ENCODE measurements at regions not wholly inside any gene's neighbourhood (a gene's known extent, or its start where the extent isn't known, plus 50 kb on each side); places are given as distances from the start of the nearest gene placed in this dataset.

- H3K36me3 ChIP-seq (ENCODE audit: control insufficient read depth, insufficient read depth, low read length) = no peaks in the 10 kb centered on the region
- H3K4me3 ChIP-seq (ENCODE audit: low read depth, low read length) = no peak overlapping the region
- no peak overlapping the region for H3K27ac ChIP-seq
- H3K79me2 ChIP-seq = no peaks in the 10 kb centered on the region
- no peak overlapping the region for H2AFZ ChIP-seq
- no peak overlapping the region for H3K9ac ChIP-seq
- H3K27me3 ChIP-seq (ENCODE audit: control insufficient read depth, insufficient read depth, low read length) = no peaks in the 10 kb centered on the region
- TF ChIP-seq CTCF (IDR thresholded peaks at IDR 0.05) = no peak
- H3K4me2 ChIP-seq (ENCODE audit: low read length) = no peak overlapping the region
- H3K4me1 ChIP-seq = no peaks in the 10 kb centered on the region
- H3K9me3 ChIP-seq (ENCODE audit: control insufficient read depth, low read length) = no peaks in the 10 kb centered on the region
Observed at GRCh38 chr10:132115732-132116131, 50.0 kb downstream of the JAKMIP3 start.

GRCh38 chr10:132117146-132117545 is 51.4 kb downstream of the JAKMIP3 start:
- no peaks in the 10 kb centered on the region for H3K36me3 ChIP-seq (ENCODE audit: control insufficient read depth, insufficient read depth, low read length)
- no peak overlapping the region for H3K9ac ChIP-seq
- no peak overlapping the region for H3K4me3 ChIP-seq (ENCODE audit: low read depth, low read length)
- H2AFZ ChIP-seq = no peak overlapping the region
- no peak for TF ChIP-seq CTCF (IDR thresholded peaks at IDR 0.05)
- no peaks in the 10 kb centered on the region for H3K27me3 ChIP-seq (ENCODE audit: control insufficient read depth, insufficient read depth, low read length)
- no peaks in the 10 kb centered on the region for H3K4me1 ChIP-seq
- no peaks in the 10 kb centered on the region for H3K9me3 ChIP-seq (ENCODE audit: control insufficient read depth, low read length)
- no peak overlapping the region for H3K4me2 ChIP-seq (ENCODE audit: low read length)
- no peaks in the 10 kb centered on the region for H3K79me2 ChIP-seq
- no peak overlapping the region for H3K27ac ChIP-seq

GRCh38 chr10:132117636-132118190 is 52.0 kb downstream of the JAKMIP3 start:
- Histone ChIP-seq H3K9me3 (ENCODE audit: control insufficient read depth, low read length) (no peaks in the 10 kb centered on the region), H3K4me1 (no peaks in the 10 kb centered on the region), H3K4me3 (ENCODE audit: low read depth, low read length) (no peak overlapping the region), H3K4me2 (ENCODE audit: low read length) (no peak overlapping the region), H3K27me3 (ENCODE audit: control insufficient read depth, insufficient read depth, low read length) (no peaks in the 10 kb centered on the region), H3K36me3 (ENCODE audit: control insufficient read depth, insufficient read depth, low read length) (no peaks in the 10 kb centered on the region), H3K9ac (no peak overlapping the region), H3K27ac (no peak overlapping the region), H3K79me2 (no peaks in the 10 kb centered on the region), H2AFZ (no peak overlapping the region)
- no peak for TF ChIP-seq CTCF (IDR thresholded peaks at IDR 0.05)

GRCh38 chr10:132118366-132118765 is 52.6 kb downstream of the JAKMIP3 start:
- H3K4me2 ChIP-seq (ENCODE audit: low read length) = no peak overlapping the region
- H3K4me3 ChIP-seq (ENCODE audit: low read depth, low read length) = no peak overlapping the region
- no peaks in the 10 kb centered on the region for H3K36me3 ChIP-seq (ENCODE audit: control insufficient read depth, insufficient read depth, low read length)
- no peaks in the 10 kb centered on the region for H3K79me2 ChIP-seq
- no peak overlapping the region for H2AFZ ChIP-seq
- no peak overlapping the region for H3K27ac ChIP-seq
- no peaks in the 10 kb centered on the region for H3K27me3 ChIP-seq (ENCODE audit: control insufficient read depth, insufficient read depth, low read length)
- H3K9ac ChIP-seq = no peak overlapping the region
- TF ChIP-seq CTCF (IDR thresholded peaks at IDR 0.05) = no peak
- H3K9me3 ChIP-seq (ENCODE audit: control insufficient read depth, low read length) = no peaks in the 10 kb centered on the region
- no peaks in the 10 kb centered on the region for H3K4me1 ChIP-seq

- Histone ChIP-seq H3K9ac (no peak overlapping the region), H3K4me1 (no peaks in the 10 kb centered on the region), H3K27ac (no peak overlapping the region), H3K9me3 (ENCODE audit: control insufficient read depth, low read length) (no peaks in the 10 kb centered on the region), H3K27me3 (ENCODE audit: control insufficient read depth, insufficient read depth, low read length) (no peaks in the 10 kb centered on the region), H3K4me3 (ENCODE audit: low read depth, low read length) (no peak overlapping the region), H3K36me3 (ENCODE audit: control insufficient read depth, insufficient read depth, low read length) (no peaks in the 10 kb centered on the region), H3K79me2 (no peaks in the 10 kb centered on the region), H2AFZ (no peak overlapping the region), H3K4me2 (ENCODE audit: low read length) (no peak overlapping the region)
- TF ChIP-seq CTCF (IDR thresholded peaks at IDR 0.05) = no peak
Observed at GRCh38 chr10:132120200-132120599, 54.5 kb downstream of the JAKMIP3 start.
